Type B pancreatic cell (in vitro differentiated cells): ENCODE measurements at regions not wholly inside any gene's neighbourhood (a gene's known extent, or its start where the extent isn't known, plus 50 kb on each side); places are given as distances from the start of the nearest gene placed in this dataset.

ENCODE experiments used
- DNase-seq: peaks from one replicate; pipeline ENCODE4 v3.0.0; 2021; ENCODE audit warnings: mixed read lengths; ENCODE audit not compliant: unreplicated experiment; ENCODE audit errors: extremely low spot score
- H3K27ac Mint-ChIP-seq: 2 replicates; pipeline ENCODE4 v1.8.0; 2021; ENCODE audit warnings: mild to moderate bottlenecking, mixed read lengths
- H3K27me3 Mint-ChIP-seq: 2 replicates; pipeline ENCODE4 v1.8.0; 2021; ENCODE audit warnings: mixed read lengths
- H3K36me3 Mint-ChIP-seq: 2 replicates; pipeline ENCODE4 v1.8.0; 2021; ENCODE audit warnings: mixed read lengths
- H3K4me1 Mint-ChIP-seq: one replicate; pipeline ENCODE4 v1.8.0; 2021; ENCODE audit warnings: mixed read lengths; ENCODE audit not compliant: unreplicated experiment
- H3K4me3 Mint-ChIP-seq: 2 replicates; pipeline ENCODE4 v1.8.0; 2021; ENCODE audit warnings: mild to moderate bottlenecking, mixed read lengths
- H3K9me3 Mint-ChIP-seq: 2 replicates; pipeline ENCODE4 v1.8.0; 2021; ENCODE audit warnings: mixed read lengths
- TF ChIP-seq, protein P1 (sequence below): fragments of 200-600 bp; sonication (generic); conservative IDR thresholded peaks from 2 replicates; pipeline ENCODE4 v1.5.0; 2021; ENCODE audit warnings: antibody characterized with exemption, mild to moderate bottlenecking

DNA sequence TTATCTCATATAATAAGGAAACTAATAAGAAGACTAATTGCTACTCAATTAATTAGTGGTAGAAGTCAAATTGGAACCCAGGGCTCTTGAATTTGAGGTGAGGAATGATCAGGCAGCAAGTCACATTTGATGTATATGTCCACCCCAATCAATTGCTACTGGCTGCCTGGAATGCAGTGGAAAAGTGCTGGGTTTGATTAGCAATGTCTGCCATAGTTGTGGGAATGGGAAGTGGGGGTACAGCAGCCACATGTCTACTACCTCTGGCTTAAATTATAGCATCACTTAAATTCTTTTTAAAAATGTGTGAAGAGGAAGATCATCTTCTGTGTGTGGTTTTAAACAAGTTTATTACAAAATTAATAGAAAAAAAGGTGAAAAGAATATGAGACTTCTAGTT lies 50.8 kb upstream of the NAV2 start:
- Mint-ChIP-seq H3K9me3 (peaks cover 3% of the 10 kb centered on the region), H3K27me3 (no peaks in the 10 kb centered on the region), H3K4me1 (no peaks in the 10 kb centered on the region), H3K36me3 (no peaks in the 10 kb centered on the region), H3K27ac (no peak overlapping the region), H3K4me3 (no peak overlapping the region)
- TF ChIP-seq, protein P1, sequence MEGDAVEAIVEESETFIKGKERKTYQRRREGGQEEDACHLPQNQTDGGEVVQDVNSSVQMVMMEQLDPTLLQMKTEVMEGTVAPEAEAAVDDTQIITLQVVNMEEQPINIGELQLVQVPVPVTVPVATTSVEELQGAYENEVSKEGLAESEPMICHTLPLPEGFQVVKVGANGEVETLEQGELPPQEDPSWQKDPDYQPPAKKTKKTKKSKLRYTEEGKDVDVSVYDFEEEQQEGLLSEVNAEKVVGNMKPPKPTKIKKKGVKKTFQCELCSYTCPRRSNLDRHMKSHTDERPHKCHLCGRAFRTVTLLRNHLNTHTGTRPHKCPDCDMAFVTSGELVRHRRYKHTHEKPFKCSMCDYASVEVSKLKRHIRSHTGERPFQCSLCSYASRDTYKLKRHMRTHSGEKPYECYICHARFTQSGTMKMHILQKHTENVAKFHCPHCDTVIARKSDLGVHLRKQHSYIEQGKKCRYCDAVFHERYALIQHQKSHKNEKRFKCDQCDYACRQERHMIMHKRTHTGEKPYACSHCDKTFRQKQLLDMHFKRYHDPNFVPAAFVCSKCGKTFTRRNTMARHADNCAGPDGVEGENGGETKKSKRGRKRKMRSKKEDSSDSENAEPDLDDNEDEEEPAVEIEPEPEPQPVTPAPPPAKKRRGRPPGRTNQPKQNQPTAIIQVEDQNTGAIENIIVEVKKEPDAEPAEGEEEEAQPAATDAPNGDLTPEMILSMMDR, result no peak
- no peak for DNase-seq

DNA sequence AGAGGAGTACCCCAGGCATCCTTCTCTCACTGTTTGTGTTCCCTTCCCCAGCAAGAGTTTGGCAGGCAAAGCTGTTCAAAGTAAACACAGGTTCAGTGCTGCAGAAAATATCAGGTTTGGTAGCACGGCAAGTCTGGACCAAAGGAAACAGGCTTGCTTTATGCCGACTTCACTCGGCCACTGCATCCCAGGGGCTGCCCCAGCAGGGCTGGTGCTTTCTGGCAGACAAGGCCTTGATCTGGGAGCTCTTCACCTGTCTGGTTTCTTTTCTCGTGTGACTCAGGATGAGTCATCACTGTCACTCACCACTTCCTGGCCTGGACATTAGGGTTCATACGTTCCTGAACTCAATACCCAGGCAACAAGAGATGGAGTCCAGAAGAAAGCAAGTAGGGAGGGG lies 52.6 kb upstream of the NAV2 start:
- H3K27me3 Mint-ChIP-seq, result no peaks in the 10 kb centered on the region
- no peaks in the 10 kb centered on the region for H3K4me1 Mint-ChIP-seq
- TF ChIP-seq, protein P1, result no peak
- no peaks in the 10 kb centered on the region for H3K36me3 Mint-ChIP-seq
- no peak overlapping the region for H3K4me3 Mint-ChIP-seq
- H3K27ac Mint-ChIP-seq, result peak overlapping the region; percentile 55
- DNase-seq, result no peak
- H3K9me3 Mint-ChIP-seq, result peaks cover 3% of the 10 kb centered on the region

DNA sequence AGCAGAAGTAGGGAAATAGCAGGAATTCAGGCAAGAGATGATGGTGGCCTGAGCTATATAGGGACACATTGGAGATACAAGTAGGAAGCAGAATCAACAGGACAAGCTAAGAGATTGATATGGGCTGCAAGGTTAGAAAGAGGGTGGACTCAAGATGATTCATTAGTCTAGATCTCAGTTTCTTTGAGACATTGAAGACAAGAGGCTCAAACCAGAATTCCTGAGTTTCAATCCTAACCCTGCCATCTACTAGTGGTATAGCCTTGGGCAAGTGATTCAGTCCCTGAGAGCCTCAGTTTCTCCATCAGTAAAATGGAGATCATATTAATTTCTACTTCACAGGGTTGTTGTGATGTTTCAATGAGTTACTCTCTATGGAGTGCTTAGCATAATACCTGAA lies 53.1 kb upstream of the NAV2 start:
- Mint-ChIP-seq H3K4me1 (no peaks in the 10 kb centered on the region), H3K27ac (no peak overlapping the region), H3K9me3 (peaks cover 3% of the 10 kb centered on the region), H3K36me3 (no peaks in the 10 kb centered on the region), H3K27me3 (no peaks in the 10 kb centered on the region), H3K4me3 (no peak overlapping the region)
- no peak for DNase-seq
- TF ChIP-seq, protein P1, result no peak

DNA sequence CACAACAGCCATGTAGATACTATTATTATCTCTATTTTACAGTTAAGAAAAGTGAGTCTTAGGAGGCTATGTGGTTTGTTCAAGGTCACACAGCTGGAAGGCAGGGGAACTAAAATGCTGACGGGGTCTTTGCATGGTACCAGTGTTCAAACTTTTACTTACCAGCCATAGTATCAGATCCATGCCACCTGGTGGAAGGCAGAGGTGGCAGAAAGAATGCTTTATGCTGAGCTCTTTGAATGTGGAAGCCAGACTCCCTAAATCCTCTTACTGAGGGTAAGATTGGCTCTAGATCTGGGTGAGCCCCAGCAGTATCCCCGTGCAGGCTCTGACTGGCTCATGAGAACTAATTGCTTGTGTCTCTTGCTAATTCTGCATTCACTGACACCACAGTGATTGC lies 54.3 kb upstream of the NAV2 start:
- Mint-ChIP-seq H3K9me3 (peaks cover 3% of the 10 kb centered on the region), H3K4me1 (peaks cover under 1% of the 10 kb centered on the region), H3K27ac (no peak overlapping the region), H3K36me3 (no peaks in the 10 kb centered on the region), H3K4me3 (no peak overlapping the region), H3K27me3 (no peaks in the 10 kb centered on the region)
- DNase-seq, result no peak
- TF ChIP-seq, protein P1, result peak; percentile 23

- Mint-ChIP-seq H3K36me3 (no peaks in the 10 kb centered on the region), H3K4me3 (no peak overlapping the region), H3K27ac (no peak overlapping the region)
These were observed 56.5 kb upstream of the NAV2 start for GRCh38 chr11:19656140-19656541.

More at GRCh38 chr11:19656140-19656541, 56.5 kb upstream of the NAV2 start:
- DNase-seq, result no peak
- TF ChIP-seq, protein P1, result no peak
- no peaks in the 10 kb centered on the region for H3K9me3 Mint-ChIP-seq
- peaks cover 10% of the 10 kb centered on the region for H3K4me1 Mint-ChIP-seq
- H3K27me3 Mint-ChIP-seq, result no peaks in the 10 kb centered on the region
